NCI-H82 (cell line): ENCODE measurements at regions not wholly inside any gene's neighbourhood (a gene's known extent, or its start where the extent isn't known, plus 50 kb on each side); places are given as distances from the start of the nearest gene placed in this dataset.
"Not testable (repeated sequence)": the region's sequence is repeated elsewhere in the genome, so short reads cannot be mapped to it uniquely, and the experiment has no call there.

Experiments
- DNase-seq: peaks from one replicate; lab custom pipeline; 2025; lab: John Stamatoyannopoulos, UW

DNA sequence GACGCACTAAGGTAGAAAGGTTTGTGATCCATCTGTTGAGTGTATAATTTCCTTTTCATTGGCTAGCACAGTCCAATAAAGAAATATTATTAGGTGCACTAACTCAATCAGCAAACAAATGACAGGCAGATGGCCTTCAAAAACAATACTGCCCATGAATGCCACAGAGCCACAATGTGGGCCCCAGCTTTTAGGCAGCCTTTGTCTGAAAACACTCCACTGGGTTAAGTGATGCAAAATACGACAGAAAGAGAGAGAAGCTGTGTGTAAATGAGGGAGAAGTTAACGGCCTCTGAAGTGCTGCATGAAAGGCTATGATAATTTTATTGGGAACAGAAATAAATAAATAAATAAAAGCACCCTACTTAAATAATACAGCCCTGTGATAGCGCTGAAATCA, 274.6 kb downstream of the NKX6-1 start:
- no peak for DNase-seq

DNA sequence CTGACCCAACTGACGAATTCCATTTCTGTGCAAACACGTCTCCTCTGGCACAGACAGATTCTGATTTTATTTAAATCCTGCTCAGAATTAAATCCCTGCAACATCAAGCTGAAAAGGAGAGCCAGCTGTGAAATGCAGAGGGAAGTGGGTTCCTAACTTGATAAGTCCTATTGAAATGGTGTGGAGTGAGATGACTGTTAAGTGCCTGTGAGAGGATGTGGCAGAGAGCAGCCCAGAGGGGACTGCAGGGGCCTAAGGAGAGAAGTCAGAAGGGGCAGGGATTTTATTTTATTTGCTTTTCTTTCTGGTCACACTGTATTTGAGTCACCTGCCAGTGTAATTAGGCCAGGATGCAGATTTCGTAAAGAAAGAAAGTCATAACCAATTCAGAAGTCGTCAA, 277.4 kb downstream of the NKX6-1 start:
- DNase-seq: no peak

- no peak for DNase-seq
Measured at GRCh38 chr4:84220990-84221389, 278.1 kb downstream of the NKX6-1 start.

GRCh38 chr4:84219656-84220055, 279.4 kb downstream of the NKX6-1 start:
- no peak for DNase-seq

GRCh38 chr4:84218031-84218430, 281.1 kb downstream of the NKX6-1 start:
- DNase-seq: peak; percentile 34

GRCh38 chr4:84215217-84215616, 283.9 kb downstream of the NKX6-1 start:
- no peak for DNase-seq

GRCh38 chr4:84206226-84206625, 292.9 kb downstream of the NKX6-1 start:
- not testable (repeated sequence) for DNase-seq

DNA sequence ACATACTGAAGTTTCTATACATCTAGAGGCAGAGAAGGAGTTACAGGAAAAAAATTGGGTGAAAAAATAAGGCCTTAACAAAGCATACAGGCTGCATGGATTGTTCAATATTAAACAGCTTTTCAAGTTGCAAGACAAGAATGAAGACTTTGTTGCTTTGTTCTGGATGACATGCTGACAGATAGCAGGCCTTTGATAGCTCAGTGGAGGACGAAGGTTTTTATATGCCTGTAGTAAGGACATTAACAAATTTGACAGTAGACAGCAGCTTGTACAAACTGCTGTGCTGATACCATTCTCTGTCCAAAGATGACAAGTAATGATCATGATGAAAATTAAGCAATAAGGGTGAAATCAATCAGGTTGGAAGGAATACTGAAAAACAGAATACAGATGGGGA, 309.9 kb downstream of the NKX6-1 start:
- DNase-seq: no peak

- no peak for DNase-seq
Measured at GRCh38 chr4:84179409-84179808, 319.7 kb downstream of the NKX6-1 start.

- DNase-seq: no peak
Measured at GRCh38 chr4:84177831-84178542, 321.1 kb downstream of the NKX6-1 start.

DNA sequence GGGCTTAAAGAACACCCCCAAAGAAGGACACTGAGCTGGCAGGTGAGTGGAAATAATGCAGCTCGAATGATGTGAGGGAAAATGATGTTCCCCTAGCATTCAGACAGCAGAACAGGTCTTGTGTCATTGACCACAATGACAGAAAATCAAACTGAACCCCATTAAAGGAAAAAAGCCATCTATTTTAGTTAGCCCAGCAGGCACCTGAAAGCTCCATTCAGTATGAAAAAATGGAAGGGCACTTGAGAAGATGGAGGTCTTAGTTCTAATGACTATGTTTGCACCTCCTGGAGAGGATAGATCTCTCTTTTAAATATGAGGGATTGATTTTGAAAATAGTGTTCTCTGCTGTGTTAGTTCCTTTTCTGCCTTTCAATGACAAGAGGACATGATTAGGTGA, 323.1 kb downstream of the NKX6-1 start:
- no peak for DNase-seq

DNA sequence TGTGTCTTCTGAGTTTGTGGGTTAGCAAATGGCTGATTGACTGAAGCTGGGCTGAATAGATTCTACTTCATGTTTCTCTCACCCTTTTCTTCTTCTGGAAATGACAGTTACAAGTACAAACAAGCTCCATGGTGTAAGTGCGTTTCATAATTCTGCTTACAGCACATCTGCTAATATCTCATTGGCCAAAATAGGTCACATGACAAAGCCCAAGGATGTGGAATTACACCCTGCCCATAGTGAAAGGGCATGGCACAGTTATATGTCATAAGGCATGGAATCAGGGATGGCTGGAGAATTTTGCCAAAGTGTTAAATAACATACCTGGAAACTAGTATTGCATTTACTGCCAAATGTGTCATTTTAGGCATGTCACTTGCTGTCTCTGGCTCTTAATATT, 327.2 kb downstream of the NKX6-1 start:
- no peak for DNase-seq

DNA sequence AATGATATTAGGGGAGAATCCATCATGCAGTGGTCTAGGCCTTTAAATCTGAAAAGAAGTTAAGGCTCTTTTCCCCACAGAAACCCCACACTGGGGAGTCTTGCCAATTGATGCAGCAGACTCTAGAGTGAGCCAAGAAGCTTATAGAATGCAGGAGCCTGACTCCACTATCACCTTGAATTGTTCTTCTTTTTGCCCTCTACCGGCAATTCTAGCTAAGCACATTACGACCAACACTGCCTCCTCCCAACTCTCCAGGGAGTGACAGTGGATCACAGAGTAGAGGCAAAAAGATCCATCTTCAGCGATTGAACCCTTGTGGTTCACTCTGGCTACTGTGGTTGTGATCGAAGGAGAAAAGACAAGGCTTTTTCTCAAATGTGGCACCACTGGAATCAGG, 331.5 kb downstream of the NKX6-1 start:
- DNase-seq: no peak

- DNase-seq: no peak
Measured at GRCh38 chr4:84167093-84167492, 332.0 kb downstream of the NKX6-1 start.

GRCh38 chr4:84166486-84166885, 332.6 kb downstream of the NKX6-1 start:
- no peak for DNase-seq

GRCh38 chr4:84164201-84164600, 334.9 kb downstream of the NKX6-1 start:
- no peak for DNase-seq

- peak; percentile 13 for DNase-seq
Measured at GRCh38 chr4:84159762-84160161, 339.3 kb downstream of the NKX6-1 start.

DNA sequence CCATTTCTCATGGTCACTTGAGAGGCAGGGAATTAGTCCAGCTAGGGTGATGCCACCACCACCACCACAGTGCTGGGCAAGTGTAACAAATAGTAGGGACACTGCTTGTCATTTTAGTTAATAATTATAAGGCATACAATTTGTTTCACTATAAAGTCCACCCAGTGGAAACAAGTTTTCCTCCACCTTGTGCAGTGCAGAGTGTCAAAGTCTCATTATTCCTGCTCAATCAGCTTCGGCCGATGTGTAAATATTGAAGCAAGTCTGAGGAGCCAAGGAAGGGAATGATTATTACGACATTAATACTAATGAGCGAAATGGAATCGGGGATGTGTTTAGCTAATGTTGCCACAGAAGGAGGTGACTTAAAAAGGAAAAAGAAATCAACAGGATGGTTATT, 340.4 kb downstream of the NKX6-1 start:
- no peak for DNase-seq

- DNase-seq: peak; percentile 16
Measured at GRCh38 chr4:84151574-84151973, 347.5 kb downstream of the NKX6-1 start.

DNA sequence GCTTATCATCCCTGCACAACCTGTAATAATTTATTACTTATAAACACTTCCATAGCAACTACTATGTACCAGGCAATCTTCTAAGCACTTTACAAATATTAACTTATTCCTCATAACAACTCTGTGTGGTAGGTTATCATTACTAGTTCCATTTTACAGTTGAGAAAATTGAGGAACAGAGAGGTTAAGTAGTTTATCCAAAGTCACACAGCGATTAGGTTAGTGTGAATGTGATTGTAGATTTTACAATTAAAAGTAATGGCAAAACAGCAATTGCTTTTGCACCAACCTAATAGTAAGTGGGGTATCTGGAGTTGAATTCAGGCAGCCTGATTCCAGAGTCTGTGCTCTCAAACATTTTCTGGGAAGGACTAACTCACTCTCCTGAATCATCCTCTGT, 348.9 kb downstream of the NKX6-1 start:
- no peak for DNase-seq

- DNase-seq: no peak
Measured at GRCh38 chr4:84147831-84148230, 351.3 kb downstream of the NKX6-1 start.

DNA sequence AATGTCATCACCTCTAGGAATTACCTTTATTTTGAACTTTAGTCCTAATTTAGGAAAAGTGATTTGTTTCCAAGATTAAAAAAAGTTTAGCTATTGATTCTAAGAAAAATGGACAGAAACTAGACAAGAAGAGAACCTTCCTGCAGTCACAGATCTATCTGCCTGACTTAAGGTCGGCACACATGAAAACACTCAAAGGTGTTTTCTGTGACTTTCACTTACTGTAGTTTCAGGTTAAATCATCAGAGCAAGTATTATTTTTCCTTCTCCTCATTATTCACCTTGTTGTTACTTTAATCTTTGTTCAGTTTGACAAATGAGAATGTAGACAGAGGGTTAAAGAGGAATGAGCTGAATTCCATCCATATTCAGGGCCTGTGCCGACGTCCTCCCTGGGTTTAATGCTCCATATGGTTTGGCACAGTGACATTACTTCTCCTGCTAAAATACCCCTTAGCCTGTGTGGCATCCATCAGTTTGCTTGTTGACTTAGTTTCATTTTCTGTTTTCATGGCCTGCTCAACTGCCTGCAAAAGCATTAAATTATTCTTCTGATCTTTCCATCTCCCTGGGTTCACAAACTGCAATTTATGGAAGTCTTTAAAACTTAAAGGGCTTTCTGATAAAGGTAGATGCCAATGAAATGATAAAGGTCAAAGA, 352.7 kb downstream of the NKX6-1 start:
- no peak for DNase-seq

DNA sequence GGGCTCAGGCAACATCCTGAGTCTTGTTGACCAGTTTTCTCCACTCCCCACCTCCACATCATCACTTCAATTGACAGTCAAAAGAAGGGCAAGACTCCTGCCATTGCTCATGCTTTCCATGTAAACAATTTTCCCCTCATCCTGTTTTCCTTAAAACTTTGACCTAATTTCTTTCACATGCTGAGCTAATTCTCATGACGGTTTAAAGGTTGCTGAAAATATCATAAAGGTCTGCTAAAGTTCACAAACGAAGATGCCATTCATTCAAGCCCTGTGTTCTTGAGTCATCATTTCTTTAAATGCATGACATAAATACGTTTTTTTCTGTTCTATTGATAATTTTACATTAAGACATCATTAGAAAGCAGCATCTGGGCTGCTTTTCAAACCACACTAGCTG, 353.9 kb downstream of the NKX6-1 start:
- DNase-seq: no peak

GRCh38 chr4:84126911-84127310, 372.2 kb downstream of the NKX6-1 start:
- DNase-seq: not testable (repeated sequence)
